ENCODE measurements at regions not wholly inside any gene's neighbourhood (a gene's known extent, or its start where the extent isn't known, plus 50 kb on each side); places are given as distances from the start of the nearest gene placed in this dataset.

- TF ChIP-seq ZNF462 (CRISPR knock-in tag; IDR thresholded peaks at IDR 0.05) (no peak), EZH2 (IDR thresholded peaks at IDR 0.05; ENCODE audit: low read depth, unreplicated experiment) (no peak), CREB1 (CRISPR knock-in tag; IDR thresholded peaks at IDR 0.05; ENCODE audit: low read depth) (no peak), JUNB (IDR thresholded peaks at IDR 0.05; ENCODE audit: unreplicated experiment) (no peak)
Observed at GRCh38 chr7:116439841-116440549, 59.5 kb upstream of the CAV2 start (continued).

- no peaks in the 10 kb centered on the region for H3K27me3 ChIP-seq (ENCODE audit: insufficient read depth)
- no peak overlapping the region for H3K4me3 ChIP-seq
- no peaks in the 10 kb centered on the region for H3K79me2 ChIP-seq (replicated peaks; ENCODE audit: insufficient read depth)
- H3K27ac ChIP-seq (ENCODE audit: low read depth): no peak overlapping the region
- H3K9me2 ChIP-seq (ENCODE audit: insufficient read depth): no peaks in the 10 kb centered on the region
- ATAC-seq (no peak), DNase-seq (ENCODE audit: low spot score) (no peak)
- Mint-ChIP-seq H3K4me1 (no peaks in the 10 kb centered on the region), H3K9me3 (no peaks in the 10 kb centered on the region), H3K27ac (no peak overlapping the region), H3K36me3 (ENCODE audit: low read depth) (no peaks in the 10 kb centered on the region), H3K27me3 (ENCODE audit: insufficient read depth, low read depth, poor library complexity) (no peaks in the 10 kb centered on the region), H3K4me3 (no peak overlapping the region)
- H3K4me2 ChIP-seq: no peak overlapping the region
- TF ChIP-seq ZNF114 (CRISPR knock-in tag; IDR thresholded peaks at IDR 0.05) (no peak), JUNB (IDR thresholded peaks at IDR 0.05; ENCODE audit: unreplicated experiment) (no peak), CREB1 (CRISPR knock-in tag; IDR thresholded peaks at IDR 0.05; ENCODE audit: low read depth) (no peak), ETS1 (IDR thresholded peaks at IDR 0.05) (no peak), STAT1 (IDR thresholded peaks at IDR 0.05; ENCODE audit: unreplicated experiment) (no peak), NANOG (IDR thresholded peaks at IDR 0.05; ENCODE audit: borderline replicate concordance) (no peak), REST (IDR thresholded peaks at IDR 0.05; ENCODE audit: unreplicated experiment) (no peak), ZNF331 (CRISPR knock-in tag; IDR thresholded peaks at IDR 0.05; ENCODE audit: low read depth) (no peak), EZH2 (IDR thresholded peaks at IDR 0.05; ENCODE audit: low read depth, unreplicated experiment) (no peak)
- no peaks in the 10 kb centered on the region for H4K20me1 ChIP-seq (replicated peaks; ENCODE audit: insufficient read depth)
- H3K4me1 ChIP-seq (ENCODE audit: insufficient read depth): peaks cover 7% of the 10 kb centered on the region; the same call in 1 of the 2 replicates
- H3F3A ChIP-seq (replicated peaks; ENCODE audit: low read depth): no peaks in the 10 kb centered on the region
- no peaks in the 10 kb centered on the region for H3K36me3 ChIP-seq (ENCODE audit: insufficient read depth)
- no peak overlapping the region for H2AFZ ChIP-seq
Observed at GRCh38 chr7:116441534-116441933, 58.0 kb upstream of the CAV2 start.

Measured in GM23338 (cell line).